ENCODE measurements at regions not wholly inside any gene's neighbourhood (a gene's known extent, or its start where the extent isn't known, plus 50 kb on each side); places are given as distances from the start of the nearest gene placed in this dataset.

GRCh38 chr4:4643306-4643705, 101.5 kb upstream of the STX18 start:
- TF ChIP-seq POLR2A (IDR thresholded peaks at IDR 0.05), result no peak
- no peak for TF ChIP-seq CTCF (IDR thresholded peaks at IDR 0.05)

Data from vagina (tissue), 2 donors.